B cell (primary cell): ENCODE measurements at regions not wholly inside any gene's neighbourhood (a gene's known extent, or its start where the extent isn't known, plus 50 kb on each side); places are given as distances from the start of the nearest gene placed in this dataset.

Experiments
- ATAC-seq: fragments of 200-7000 bp; cut with Tn5 transposase; one replicate; pipeline ENCODE4 v1.10.0; 2021; ENCODE audit warnings: low read depth, mild to moderate bottlenecking, moderate number of reproducible peaks, moderate library complexity
- CTCF ChIA-PET: fragments of 350-600 bp; sonication (Branson Sonifier 250); formaldehyde crosslinking; loops from one replicate; lab custom pipeline; 2021; ENCODE audit warnings: antibody characterized with exemption, inconsistent platforms; lab: Charles Lee
- POLR2A ChIA-PET: fragments of 350-600 bp; sonication (Branson Sonifier 250); formaldehyde crosslinking; loops from one replicate; lab custom pipeline; 2021; ENCODE audit warnings: antibody characterized with exemption; lab: Charles Lee
- DNase-seq: peaks from one replicate; pipeline ENCODE4 v3.0.0; 2013
- H2AFZ ChIP-seq: 2 replicates; pipeline ENCODE4 v1.6.1; 2012; ENCODE audit warnings: mild to moderate bottlenecking, low read depth, low read length; ENCODE audit not compliant: insufficient read depth, poor library complexity, severe bottlenecking
- H3K27ac ChIP-seq, 2 donors: 1 replicate in 1 of 2; 2 replicates in 1 of 2; pipeline ENCODE4 v1.5.1; 2012 to 2013; ENCODE audit warnings: low read length in 2 of 2, mild to moderate bottlenecking in 2 of 2, moderate library complexity in 1 of 2
- H3K27me3 ChIP-seq, 4 experiments: fragments of 200-600 bp in 1 of 4; sonication (generic) in 1 of 4; replicated peaks in 1 of 4; 1 replicate in 2 of 4; 2 replicates in 2 of 4; pipeline versions ENCODE4 v1.6.1 to v1.7.0; 2013 to 2016; ENCODE audit warnings: low read length in 3 of 4, mild to moderate bottlenecking in 2 of 4, mixed read lengths in 1 of 4, moderate library complexity in 1 of 4; ENCODE audit not compliant: insufficient read depth in 4 of 4, control insufficient read depth in 3 of 4; ENCODE audit errors: control extremely low read depth in 1 of 4
- H3K36me3 ChIP-seq, 2 experiments: replicated peaks in 1 of 2; 1 replicate in 1 of 2; 2 replicates in 1 of 2; pipeline versions ENCODE4 v1.6.1 to v1.7.1; 2013; ENCODE audit warnings: low read length in 1 of 2; ENCODE audit not compliant: insufficient read depth in 2 of 2, control insufficient read depth in 1 of 2; ENCODE audit errors: control extremely low read depth in 1 of 2, extremely low read depth in 1 of 2
- H3K4me1 ChIP-seq, 2 donors: fragments of 200-600 bp in 1 of 2; sonication (generic) in 1 of 2; 1 replicate in 1 of 2; 2 replicates in 1 of 2; pipeline versions ENCODE4 v1.5.1 to v1.6.1; 2013 to 2017; ENCODE audit warnings: low read length in 2 of 2; ENCODE audit not compliant: control insufficient read depth in 2 of 2, insufficient read depth in 2 of 2
- H3K4me2 ChIP-seq: replicated peaks from 2 replicates; pipeline ENCODE3; 2012; ENCODE audit warnings: mild to moderate bottlenecking, low read depth, low read length; ENCODE audit not compliant: poor library complexity, severe bottlenecking
- H3K4me3 ChIP-seq, 5 experiments: fragments of 200-600 bp in 1 of 5; sonication (generic) in 1 of 5; 1 replicate in 3 of 5; 2 replicates in 2 of 5; pipeline versions ENCODE4 v1.5.1 to v1.7.0; 2011 to 2016; ENCODE audit warnings: low read length in 4 of 5, mild to moderate bottlenecking in 4 of 5, low read depth in 2 of 5, control low read depth in 1 of 5, moderate library complexity in 1 of 5; ENCODE audit not compliant: insufficient read depth in 1 of 5; ENCODE audit errors: control extremely low read depth in 1 of 5, extremely low read depth in 1 of 5
- H3K79me2 ChIP-seq: fragments of 200-600 bp; sonication (generic); one replicate; pipeline ENCODE4 v1.6.0; 2016; ENCODE audit warnings: low read length; ENCODE audit not compliant: control insufficient read depth, insufficient read depth
- H3K9ac ChIP-seq: fragments of 200-600 bp; sonication (generic); 2 replicates; pipeline ENCODE4 v1.6.1; 2017; ENCODE audit warnings: mild to moderate bottlenecking, low read length, moderate library complexity
- H3K9me3 ChIP-seq, 3 donors: one replicate each; pipeline versions ENCODE4 v1.6.1 to v1.7.1; 2013; ENCODE audit warnings: low read length in 2 of 3; ENCODE audit not compliant: control insufficient read depth in 2 of 3, insufficient read depth in 1 of 3; ENCODE audit errors: control extremely low read depth in 1 of 3
- H4K20me1 ChIP-seq: 2 replicates; pipeline ENCODE4 v1.6.0; 2012; ENCODE audit warnings: mild to moderate bottlenecking, low read length; ENCODE audit not compliant: insufficient read depth, control insufficient read depth, poor library complexity, severe bottlenecking
- H3K27ac Mint-ChIP-seq: one replicate; pipeline ENCODE4 v1.8.0; 2021; ENCODE audit warnings: mixed read lengths
- H3K27me3 Mint-ChIP-seq: one replicate; pipeline ENCODE4 v1.8.0; 2021; ENCODE audit warnings: mixed read lengths
- H3K4me1 Mint-ChIP-seq: one replicate; pipeline ENCODE4 v1.8.0; 2021; ENCODE audit warnings: mixed read lengths
- H3K4me3 Mint-ChIP-seq: one replicate; pipeline ENCODE4 v1.8.0; 2021; ENCODE audit warnings: mixed read lengths
- H3K9me3 Mint-ChIP-seq: one replicate; pipeline ENCODE4 v1.8.0; 2022; ENCODE audit warnings: mixed read lengths; ENCODE audit not compliant: insufficient read depth
- EZH2 ChIP-seq: IDR thresholded peaks from 2 replicates; pipeline ENCODE4 v1.6.1; 2012; ENCODE audit warnings: borderline replicate concordance, low read depth, mild to moderate bottlenecking, moderate library complexity, low read length; ENCODE audit not compliant: insufficient read depth, poor library complexity, severe bottlenecking
- WGBS: methylation state at CpG from one replicate; pipeline ENCODE4 v1.1.5; 2013; ENCODE audit warnings: missing lambda C conversion rate; ENCODE audit not compliant: insufficient coverage; 5-methylcytosine and 5-hydroxymethylcytosine counted together
- intact Hi-C: fragments of 100-400 bp; cut with micrococcal nuclease; formaldehyde crosslinking; loops from one replicate; pipeline ENCODE4 v1.10.0; 2022
- TF ChIP-seq, protein P1 (sequence below): fragments of 200-600 bp; IDR thresholded peaks from one replicate; pipeline ENCODE4 v1.8.0; 2022; ENCODE audit warnings: antibody characterized with exemption, mild to moderate bottlenecking

- no peak for TF ChIP-seq EZH2
- TF ChIP-seq, protein P1, sequence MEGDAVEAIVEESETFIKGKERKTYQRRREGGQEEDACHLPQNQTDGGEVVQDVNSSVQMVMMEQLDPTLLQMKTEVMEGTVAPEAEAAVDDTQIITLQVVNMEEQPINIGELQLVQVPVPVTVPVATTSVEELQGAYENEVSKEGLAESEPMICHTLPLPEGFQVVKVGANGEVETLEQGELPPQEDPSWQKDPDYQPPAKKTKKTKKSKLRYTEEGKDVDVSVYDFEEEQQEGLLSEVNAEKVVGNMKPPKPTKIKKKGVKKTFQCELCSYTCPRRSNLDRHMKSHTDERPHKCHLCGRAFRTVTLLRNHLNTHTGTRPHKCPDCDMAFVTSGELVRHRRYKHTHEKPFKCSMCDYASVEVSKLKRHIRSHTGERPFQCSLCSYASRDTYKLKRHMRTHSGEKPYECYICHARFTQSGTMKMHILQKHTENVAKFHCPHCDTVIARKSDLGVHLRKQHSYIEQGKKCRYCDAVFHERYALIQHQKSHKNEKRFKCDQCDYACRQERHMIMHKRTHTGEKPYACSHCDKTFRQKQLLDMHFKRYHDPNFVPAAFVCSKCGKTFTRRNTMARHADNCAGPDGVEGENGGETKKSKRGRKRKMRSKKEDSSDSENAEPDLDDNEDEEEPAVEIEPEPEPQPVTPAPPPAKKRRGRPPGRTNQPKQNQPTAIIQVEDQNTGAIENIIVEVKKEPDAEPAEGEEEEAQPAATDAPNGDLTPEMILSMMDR = no peak
- intact Hi-C loops = no loop called here
- CTCF ChIA-PET = interaction anchor here (1.4 kb wide), 1 partner anchor 10 kb away, joined by 5 read pairs; no protein-coding TSS in a partner anchor
- no peak for ATAC-seq
- Histone ChIP-seq H3K4me3 (no peak overlapping the region), H2AFZ (no peak overlapping the region), H3K27me3 (no peaks in the 10 kb centered on the region), H4K20me1 (no peaks in the 10 kb centered on the region), H3K79me2 (no peaks in the 10 kb centered on the region), H3K4me1 (no peaks in the 10 kb centered on the region), H3K9ac (no peak overlapping the region), H3K36me3 (no peaks in the 10 kb centered on the region), H3K9me3 (no peaks in the 10 kb centered on the region), H3K4me2 (no peak overlapping the region), H3K27ac (no peak overlapping the region)
- POLR2A ChIA-PET = no interaction called here
- Mint-ChIP-seq H3K4me3 (no peak overlapping the region), H3K27ac (no peak overlapping the region), H3K27me3 (no peaks in the 10 kb centered on the region), H3K9me3 (no peaks in the 10 kb centered on the region), H3K4me1 (no peaks in the 10 kb centered on the region)
- no peak for DNase-seq
- WGBS = 50% methylated on average over 1 of the region's 3 CpGs
These were observed 327.7 kb upstream of the NPSR1 start for GRCh38 chr7:34330308-34330707.

- no peak overlapping the region for H2AFZ ChIP-seq
- no peaks in the 10 kb centered on the region for H3K27me3 Mint-ChIP-seq
- H3K27ac ChIP-seq = no peak overlapping the region
- no peak overlapping the region for H3K4me3 Mint-ChIP-seq
- no peaks in the 10 kb centered on the region for H3K4me1 Mint-ChIP-seq
- intact Hi-C loops = no loop called here
- CTCF ChIA-PET = interaction anchor here (1.4 kb wide), 1 partner anchor 10 kb away, joined by 5 read pairs; no protein-coding TSS in a partner anchor
- POLR2A ChIA-PET = no interaction called here
- no peaks in the 10 kb centered on the region for H4K20me1 ChIP-seq
- no peaks in the 10 kb centered on the region for H3K9me3 Mint-ChIP-seq
- H3K9ac ChIP-seq = no peak overlapping the region
- H3K27me3 ChIP-seq = no peaks in the 10 kb centered on the region
- no peaks in the 10 kb centered on the region for H3K4me1 ChIP-seq
- no peak for TF ChIP-seq EZH2
- DNase-seq (no peak), ATAC-seq (no peak)
- H3K4me3 ChIP-seq = no peak overlapping the region
- no peaks in the 10 kb centered on the region for H3K36me3 ChIP-seq
- H3K4me2 ChIP-seq = no peak overlapping the region
- H3K27ac Mint-ChIP-seq = no peak overlapping the region
- 79% methylated on average over 2 of the region's 2 CpGs for WGBS
- H3K79me2 ChIP-seq = no peaks in the 10 kb centered on the region
- H3K9me3 ChIP-seq = no peaks in the 10 kb centered on the region
These were observed 326.9 kb upstream of the NPSR1 start for GRCh38 chr7:34331102-34331501.
